GM12892 (cell line): ENCODE measurements at regions not wholly inside any gene's neighbourhood (a gene's known extent, or its start where the extent isn't known, plus 50 kb on each side); places are given as distances from the start of the nearest gene placed in this dataset.

Experiments
- POLR2A ChIP-seq: IDR thresholded peaks from 2 replicates; pipeline ENCODE4 v1.6.1; 2011; ENCODE audit warnings: low read depth, low read length, control low read depth
- POLR2AphosphoS5 ChIP-seq: IDR thresholded peaks from 2 replicates; pipeline ENCODE4 v1.6.1; 2011; ENCODE audit warnings: low read depth, low read length, control low read depth
- TAF1 ChIP-seq: IDR thresholded peaks from 2 replicates; pipeline ENCODE4 v1.6.1; 2011; ENCODE audit warnings: low read depth, mild to moderate bottlenecking, control low read depth, low read length, borderline replicate concordance

- no peak for TF ChIP-seq POLR2A
- TF ChIP-seq POLR2AphosphoS5: no peak
- no peak for TF ChIP-seq TAF1
These were observed 98.1 kb upstream of the CTNNB1 start for GRCh38 chr3:41101231-41101630.
